HG03066 (cell line): ENCODE measurements at regions not wholly inside any gene's neighbourhood (a gene's known extent, or its start where the extent isn't known, plus 50 kb on each side); places are given as distances from the start of the nearest gene placed in this dataset.
"Not testable (repeated sequence)": the region's sequence is repeated elsewhere in the genome, so short reads cannot be mapped to it uniquely, and the experiment has no call there.

Experiments used
- ATAC-seq: cut with Tn5 transposase; IDR thresholded peaks from one replicate; pipeline ENCODE4 v1.9.1; 2021; ENCODE audit warnings: low read depth; ENCODE audit not compliant: unreplicated experiment

DNA sequence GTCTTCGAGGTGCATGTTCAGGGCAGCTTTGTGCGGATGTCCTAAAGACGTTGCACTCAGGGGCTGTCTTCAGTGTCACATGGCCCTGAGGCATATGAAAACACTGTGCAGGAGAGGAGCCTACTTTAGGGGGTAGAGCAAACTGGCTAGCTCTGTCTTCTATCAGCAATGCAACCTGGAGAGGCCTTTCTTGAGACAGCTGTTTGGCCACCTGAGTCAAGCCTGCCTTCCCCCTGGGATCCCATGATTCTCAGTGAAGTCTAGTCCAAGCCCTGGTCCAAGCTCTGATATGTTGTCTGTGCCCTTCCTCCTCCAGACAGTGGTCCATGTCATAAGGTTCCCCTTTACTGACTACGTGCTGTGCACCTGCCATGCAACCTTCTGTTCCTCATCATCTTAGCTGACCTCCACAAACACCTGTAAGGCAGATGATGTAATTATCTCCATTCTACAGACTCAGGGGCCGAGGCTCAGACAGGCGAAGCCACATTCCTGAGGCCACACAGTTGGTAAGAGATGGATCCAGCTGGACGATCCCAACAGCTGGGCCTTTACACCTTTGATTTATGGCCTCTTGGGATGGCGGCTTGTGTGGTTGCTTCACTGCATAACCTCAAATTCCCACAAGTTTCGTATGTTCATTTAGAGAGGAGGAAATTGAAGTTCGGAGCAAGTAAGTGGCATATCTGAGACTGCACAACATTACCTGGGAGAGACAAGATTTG is 109.9 kb downstream of the COPS8 start:
- no peak for ATAC-seq

DNA sequence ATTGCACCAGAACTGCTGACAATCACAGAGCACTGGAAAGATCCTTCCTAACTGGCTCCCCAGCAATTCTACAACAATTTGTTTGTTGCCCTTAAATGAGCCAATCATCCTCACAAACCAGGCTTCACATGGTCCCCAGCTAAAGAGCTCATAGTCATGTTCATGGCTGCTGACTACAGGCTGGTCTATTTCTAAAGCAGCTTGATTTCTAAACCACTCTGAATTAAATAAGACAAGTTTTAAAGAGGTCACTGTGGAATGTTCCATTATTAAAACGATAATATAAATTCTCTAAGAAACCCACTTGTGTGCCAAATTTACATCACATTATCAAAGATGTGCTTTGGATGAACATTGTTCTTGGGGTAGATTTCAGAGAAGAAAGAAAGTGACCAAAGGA is 110.7 kb downstream of the COPS8 start:
- ATAC-seq: no peak

DNA sequence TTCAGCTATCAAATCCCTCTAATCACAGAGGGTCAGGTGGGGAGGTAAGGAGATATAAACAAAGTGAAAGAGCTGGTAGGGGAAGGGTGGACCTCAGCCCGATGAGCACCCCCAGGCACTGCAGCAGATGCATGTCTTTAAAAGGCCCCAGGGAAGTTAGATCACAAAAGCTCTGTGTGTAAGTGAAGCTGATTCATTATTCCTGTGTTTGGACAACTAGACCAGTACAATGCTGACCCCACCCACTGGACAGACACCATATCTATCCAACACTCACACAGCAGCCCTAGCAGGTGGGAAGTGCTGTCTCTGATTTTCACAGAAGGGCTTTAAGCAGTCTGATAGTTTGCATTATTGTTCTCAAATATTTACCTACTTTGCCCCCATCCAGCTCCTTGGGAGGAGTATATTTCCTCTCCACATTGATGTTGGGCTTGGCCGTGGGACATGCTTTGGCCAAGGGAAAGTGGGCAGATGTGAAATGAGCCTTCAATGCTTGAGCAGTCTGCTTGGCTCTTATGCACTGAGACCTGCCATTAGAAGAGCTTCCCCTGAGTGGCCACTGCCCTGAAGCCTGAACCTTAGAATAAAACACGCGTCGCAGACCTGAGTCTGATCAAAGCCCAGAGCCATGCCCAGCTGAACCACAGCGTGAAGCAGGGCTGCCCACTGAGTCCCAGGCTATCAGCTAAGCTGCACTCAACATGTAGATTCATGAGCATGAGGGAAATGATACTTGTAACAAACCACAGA is 111.4 kb downstream of the COPS8 start:
- no peak for ATAC-seq

DNA sequence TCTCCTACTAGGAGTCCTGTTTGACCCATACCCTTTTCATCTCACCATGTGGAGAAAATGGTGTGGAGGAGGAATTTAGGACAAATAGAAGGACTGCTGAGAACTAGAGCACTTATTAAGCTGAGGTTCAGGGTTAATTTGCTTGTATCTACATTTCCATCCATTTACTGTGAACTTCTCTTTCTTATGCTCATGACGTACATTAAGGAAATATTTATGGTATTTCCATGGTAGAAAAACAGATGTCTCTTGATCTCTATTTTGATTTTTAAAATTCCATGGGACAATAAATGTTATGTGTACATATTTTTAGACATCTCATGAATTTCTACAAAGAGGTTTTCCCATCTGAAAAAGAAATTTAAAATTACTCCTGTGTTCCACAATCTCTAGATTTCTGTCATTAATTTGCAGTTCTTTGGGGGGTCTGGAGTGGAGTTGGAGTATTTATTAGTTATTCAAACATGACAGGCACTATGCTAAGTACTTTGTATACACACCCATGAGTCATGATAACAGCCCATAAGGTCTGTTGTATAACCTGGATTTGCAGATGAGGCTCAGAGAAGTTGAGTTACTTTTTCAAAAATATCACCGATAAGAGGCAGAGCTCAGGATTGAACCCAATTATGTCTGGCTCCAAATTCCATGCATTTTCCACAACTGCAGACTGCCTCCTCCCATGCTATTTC is 112.6 kb downstream of the COPS8 start:
- no peak for ATAC-seq

DNA sequence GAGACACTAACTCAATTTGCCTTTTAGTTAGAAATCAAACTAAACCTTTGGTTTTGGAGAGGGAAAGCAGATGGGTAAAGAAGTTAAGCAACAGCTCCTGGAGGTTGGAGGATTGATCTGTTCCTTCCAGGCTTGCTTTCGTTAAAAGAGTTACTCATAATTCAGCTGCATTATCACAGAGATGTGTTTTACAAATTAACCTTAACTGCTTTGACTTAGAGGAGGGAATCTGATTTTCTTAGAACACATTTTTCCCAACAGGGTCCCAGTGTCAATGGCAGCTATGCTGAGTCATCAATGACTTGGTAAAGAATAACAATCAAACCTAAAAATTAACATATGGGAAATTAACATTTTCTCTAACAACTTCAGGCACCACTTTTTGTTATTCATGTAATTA is 113.4 kb downstream of the COPS8 start:
- no peak for ATAC-seq

DNA sequence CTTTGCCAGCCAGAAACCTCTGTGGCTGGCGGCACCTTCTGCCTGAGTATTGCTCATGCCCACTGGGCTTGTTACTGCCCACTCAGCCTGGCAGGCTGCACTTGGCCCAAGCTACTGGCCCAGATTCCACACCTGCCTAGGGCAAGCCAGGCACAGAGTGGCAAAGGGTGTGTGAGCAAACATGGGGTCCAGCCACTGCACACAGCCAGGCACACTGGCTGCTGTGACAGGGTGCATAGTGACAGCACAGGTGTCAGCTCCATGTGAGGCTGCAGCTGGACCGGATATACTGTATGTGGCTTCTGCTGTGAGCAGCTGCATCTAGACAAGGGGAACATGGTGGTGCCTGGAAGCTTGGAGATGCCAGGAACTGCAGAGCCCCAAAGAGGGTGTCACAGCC is 113.9 kb downstream of the COPS8 start:
- ATAC-seq: no peak

DNA sequence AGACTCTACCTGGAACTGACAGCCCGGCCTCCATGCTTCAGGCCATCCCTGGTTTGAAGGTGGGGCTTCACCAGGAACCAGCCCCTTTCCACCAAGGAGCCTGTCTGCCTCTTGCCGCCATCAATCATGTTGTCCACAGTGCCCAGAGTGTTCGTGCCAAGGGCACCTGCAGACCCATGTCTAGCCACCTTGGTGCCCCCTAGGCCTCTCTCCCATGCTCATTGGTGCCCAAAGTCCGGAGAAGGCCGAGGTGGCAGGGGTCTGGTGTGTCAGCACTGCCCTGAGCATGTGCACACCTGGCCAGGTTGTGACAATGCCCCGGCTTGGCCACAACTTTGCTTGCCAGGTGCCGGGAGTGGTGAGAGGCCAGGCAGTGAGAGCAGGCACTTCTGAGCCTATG is 114.8 kb downstream of the COPS8 start:
- ATAC-seq: no peak

DNA sequence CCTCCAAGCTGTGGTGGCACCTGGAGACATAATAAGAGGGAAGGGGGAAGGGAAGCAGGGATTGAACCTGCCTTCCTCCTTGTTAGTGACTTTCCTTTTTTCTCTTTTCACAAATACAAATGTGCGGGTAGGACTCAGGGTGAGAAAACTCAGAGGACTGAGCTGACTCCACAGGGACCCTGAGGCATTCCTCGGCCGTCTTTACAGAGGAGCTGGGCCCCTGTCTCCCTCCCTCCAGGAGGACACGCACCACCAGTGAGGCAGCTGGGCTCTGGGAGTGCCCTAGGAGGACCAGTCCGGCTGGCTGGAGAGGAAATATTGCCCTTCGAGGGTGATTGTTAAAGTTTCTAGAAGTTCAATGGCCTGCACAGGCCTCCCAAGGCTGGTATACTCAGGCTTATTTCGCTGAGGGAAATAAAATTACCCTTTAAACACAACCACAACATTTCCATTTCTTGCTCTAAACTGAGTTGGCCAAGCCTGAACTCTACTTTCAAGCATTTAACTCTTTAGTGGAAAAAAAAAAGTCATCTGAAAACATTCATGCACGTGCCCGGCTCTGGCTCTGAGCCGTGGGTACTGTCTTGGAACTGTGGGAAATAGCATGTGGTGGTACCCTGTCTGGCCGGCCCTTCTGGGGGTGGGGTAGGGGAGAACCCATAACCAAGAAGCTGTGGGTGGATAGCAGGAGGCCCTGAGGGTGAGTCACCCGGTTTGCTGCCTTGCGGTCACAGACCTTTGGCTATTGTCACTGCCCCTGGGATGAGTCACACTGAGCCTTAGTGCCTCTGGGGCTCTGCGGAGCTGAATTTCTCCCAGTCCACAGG is 116.0 kb downstream of the COPS8 start:
- ATAC-seq: no peak

DNA sequence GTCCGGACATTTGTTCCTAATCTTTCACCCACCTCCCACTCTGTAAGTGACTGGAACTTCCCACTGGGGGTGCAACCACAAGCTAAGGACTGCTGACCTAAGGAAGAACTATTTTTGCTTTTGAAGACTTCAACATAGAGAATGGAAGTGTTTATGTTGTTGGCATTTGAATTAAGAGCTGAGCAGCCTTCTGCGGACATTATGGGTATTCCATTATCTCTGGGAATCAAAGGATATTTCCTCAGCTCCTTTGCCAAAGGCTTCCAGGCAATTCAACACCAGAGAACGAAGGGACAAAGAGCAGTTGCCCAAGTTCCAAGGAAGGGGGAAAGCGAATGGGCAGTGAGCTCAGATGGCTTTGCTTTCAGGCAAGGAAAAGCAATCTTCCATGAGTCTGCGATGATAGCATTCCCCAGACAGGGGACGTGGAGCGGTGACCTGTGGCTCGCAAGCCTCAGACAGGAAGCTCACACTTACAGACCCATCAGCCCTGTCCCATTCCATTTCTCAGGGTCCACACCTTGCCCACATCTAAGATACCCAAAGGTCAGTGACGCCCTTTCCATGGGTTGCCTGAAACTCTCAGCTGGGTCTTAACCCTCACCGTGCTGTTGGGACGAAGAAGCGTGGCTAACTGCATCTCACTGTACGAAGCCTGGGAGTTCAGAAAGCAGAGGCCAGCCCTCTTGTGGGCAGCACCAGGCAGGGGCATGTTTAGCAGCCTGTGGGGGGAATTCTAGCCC is 116.8 kb downstream of the COPS8 start:
- no peak for ATAC-seq

DNA sequence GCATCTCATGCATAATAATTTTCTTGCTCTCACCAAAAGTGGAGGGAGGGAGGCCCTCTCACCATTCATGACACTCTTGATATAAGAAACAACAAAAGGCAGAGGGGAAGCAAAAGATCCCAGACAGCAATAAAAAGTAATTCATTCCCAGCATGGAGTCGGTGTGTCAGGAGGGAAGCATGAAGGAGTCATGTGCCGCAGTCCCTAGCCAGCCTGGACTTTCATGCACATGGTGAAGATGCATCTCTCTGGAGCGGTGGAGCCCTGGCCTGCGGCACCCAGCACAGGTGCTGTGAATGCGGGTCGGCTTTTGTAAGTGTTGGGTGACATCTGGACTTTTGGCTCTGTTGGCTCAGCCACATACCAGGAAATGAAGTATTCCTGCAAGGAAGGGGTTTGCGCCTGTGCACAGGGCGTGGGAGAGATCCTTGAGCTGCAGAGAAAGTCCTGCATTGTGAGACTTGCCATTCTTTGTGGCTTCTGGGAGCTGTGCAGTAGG is 119.4 kb downstream of the COPS8 start:
- no peak for ATAC-seq

DNA sequence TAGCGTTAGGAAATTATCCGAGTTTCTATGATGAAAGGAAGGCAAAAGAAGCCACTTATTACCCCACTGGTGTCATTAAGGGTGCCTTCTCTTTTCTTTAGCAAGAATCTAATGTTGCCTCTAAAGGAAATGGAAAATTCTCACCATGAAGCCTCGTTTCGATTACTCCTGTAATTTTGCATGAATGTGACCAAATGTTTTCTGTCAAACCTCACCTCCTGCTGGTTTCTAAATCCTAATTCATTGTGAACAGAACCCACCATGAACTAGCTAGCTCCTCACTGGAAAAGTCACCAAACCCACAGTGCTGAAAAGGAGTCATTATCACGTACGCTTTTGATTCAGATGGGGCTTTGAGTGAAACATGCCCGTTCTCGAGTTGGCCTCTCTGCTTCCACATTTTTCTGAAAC is 119.9 kb downstream of the COPS8 start:
- ATAC-seq: no peak

DNA sequence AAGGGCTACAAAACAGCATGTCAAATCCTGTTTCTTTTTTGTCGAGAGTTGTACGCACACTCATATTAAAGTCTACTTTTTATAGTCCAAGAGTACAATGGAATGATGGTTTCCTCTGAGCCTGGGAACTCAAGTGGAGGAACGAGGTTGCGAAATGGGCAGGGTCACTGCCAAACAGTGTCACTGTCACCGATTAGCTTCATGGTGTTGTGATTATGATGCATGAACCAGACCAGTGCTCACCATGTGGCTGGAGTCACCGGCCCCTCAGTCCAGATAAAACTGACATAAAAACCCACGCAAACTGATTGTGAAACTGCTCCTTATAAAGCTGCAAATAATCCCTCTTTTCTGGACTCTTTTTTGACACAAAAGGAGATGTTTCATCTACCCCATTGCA is 122.0 kb downstream of the COPS8 start:
- no peak for ATAC-seq

DNA sequence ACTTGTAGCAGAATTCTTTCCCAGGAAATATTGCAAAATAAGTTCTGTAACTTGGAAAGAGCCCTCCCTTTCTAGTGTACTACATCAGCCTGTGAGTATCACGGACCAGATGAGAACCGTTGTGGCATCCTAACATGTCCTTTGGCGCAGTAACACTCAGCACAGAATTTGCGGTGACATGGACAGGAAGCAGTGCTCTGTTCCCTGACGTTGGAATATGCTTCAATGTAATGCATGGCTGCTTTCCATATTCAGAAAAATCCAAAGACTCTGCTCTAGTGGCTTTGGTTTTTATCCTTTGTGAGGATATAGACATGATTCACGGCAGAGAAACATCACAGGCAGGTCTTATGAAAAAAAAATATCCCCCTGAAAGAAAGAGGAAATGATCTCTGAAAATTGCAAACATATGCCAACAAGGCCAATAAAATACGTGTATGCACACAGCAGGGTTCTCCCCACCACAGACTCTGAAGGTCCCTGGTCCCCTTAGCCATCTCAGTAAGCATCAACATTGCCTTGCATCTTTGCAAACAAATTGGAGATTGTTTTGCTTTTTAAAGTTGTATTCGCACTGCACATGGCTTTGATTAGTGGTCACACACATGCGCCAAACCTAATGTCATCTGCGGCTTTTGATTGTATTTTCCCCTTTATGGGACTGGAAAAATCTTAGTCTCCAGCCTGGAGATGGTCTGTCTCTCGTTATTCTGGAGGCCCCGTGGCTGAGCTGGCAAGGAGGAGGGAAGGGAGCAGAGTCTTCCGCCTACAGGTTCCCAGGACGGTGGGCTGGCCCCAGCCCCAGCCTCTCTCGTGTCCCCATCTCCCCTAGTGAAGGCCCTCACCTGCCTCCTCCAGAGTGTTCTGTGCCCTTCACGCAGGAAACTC is 122.9 kb downstream of the COPS8 start:
- no peak for ATAC-seq

DNA sequence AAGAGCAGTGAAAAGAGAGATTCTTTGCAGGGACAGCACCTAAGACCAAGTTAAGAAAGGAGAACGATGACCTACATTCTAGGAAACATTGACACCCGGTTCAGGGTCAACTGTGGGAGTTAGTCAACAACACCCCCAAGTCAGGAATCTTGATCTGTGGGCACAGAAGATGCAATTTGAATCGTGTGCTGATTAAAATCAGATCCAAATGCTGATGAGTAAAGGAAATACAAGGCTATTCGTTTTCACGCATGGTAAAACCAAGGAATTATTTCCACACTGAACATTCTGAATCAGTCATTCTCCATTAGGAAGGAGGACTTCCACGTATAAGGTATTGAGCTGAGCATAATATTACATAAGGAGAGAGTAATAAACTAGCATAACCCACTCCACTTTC is 124.2 kb downstream of the COPS8 start:
- no peak for ATAC-seq

DNA sequence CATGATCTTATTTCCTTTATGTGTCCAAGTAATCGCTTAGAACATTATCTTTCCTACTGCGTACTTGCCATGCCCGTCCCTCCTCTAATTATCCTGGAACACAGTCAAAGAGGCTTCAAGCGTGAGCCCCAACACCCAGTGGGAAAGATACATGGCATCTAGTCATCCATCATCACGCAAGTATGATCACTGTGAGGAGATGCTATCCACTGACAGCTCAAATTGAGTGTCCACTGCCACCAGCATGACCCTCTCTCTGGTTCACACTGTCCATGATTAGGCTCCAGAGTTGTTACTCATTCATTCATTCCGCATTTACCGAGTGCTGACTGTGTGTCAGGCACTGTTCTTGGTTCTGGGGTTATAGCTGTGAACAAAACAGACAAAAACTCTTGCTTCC is 124.6 kb downstream of the COPS8 start:
- ATAC-seq: no peak

DNA sequence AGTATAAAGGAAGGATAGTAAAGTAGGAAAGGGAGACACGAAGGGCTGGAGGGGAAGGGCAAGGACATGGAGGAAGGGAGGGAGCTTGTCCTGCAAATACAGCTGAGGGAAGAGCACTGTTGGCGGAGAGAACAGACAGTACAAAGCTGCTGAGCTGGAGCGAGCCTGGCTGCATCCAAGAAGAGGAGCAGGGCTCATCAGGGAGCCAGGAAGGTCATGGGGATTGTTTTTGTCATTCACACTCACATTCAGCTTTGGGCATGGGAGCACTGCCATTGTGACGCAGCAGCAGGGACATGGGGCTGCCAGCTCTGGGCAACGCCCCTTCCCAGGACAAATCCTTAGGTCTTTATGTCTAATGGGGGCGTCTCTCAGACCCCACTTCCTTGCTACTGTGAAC is 125.1 kb downstream of the COPS8 start:
- ATAC-seq: no peak

DNA sequence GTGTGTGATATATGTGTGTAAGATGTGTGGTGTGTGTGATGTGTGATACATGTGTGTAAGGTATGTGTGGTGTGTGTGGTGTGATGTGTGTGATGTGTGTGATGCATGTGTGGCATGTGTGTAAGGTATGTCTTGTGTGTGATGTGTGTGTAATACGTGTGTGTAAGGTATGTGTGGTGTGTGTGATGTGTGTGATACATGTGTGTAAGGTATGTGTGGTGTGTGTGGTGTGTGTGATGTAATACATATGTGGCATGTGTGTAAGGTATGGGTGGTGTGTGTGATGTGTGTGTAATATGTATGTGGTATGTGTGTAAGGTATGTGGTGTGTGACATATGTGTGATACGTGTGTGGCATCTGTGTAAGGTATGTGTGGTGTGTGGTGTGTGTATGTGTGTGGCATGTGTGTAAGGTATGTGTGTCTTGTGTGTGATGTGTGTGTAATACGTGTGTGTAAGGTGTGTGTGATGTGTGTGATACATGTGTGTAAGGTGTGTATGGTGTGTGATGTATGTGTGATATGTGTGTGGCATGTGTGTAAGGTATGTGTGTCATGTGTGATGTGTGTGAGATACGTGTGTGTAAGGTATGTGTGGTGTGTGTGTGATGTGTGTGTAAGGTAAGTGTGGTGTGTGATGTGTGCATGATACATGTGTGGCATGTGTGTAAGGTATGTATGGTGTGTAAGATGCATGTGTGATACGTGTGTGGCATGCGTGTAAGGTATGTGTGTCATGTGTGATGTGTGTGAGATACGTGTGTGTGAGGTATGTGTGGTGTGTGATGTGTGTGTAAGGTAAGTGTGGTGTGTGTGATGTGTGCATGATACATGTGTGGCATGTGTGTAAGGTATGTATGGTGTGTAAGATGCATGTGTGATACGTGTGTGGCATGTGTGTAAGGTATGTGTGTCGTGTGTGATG is 126.9 kb downstream of the COPS8 start:
- ATAC-seq: not testable (repeated sequence)
